SU-DHL-6 (cell line): ENCODE measurements at regions not wholly inside any gene's neighbourhood (a gene's known extent, or its start where the extent isn't known, plus 50 kb on each side); places are given as distances from the start of the nearest gene placed in this dataset.

Source experiments
- H2AFZ ChIP-seq: fragments of 200-600 bp; sonication (generic); 2 replicates; pipeline ENCODE4 v1.6.1; 2014; ENCODE audit warnings: low read depth, mild to moderate bottlenecking, moderate library complexity, mixed read lengths, antibody characterized with exemption, low read length; ENCODE audit not compliant: severe bottlenecking
- H3F3A ChIP-seq: fragments of 200-600 bp; shearing (Covaris generic); 2 replicates; pipeline ENCODE4 v1.6.0; 2016; ENCODE audit warnings: antibody characterized with exemption, mild to moderate bottlenecking; ENCODE audit not compliant: insufficient read depth
- H3K27ac ChIP-seq: fragments of 200-600 bp; sonication (generic); 2 replicates; pipeline ENCODE4 v1.5.1; 2016; ENCODE audit warnings: low read depth, mild to moderate bottlenecking, low read length, moderate library complexity, mixed read lengths
- H3K27me3 ChIP-seq: fragments of 200-600 bp; sonication (generic), shearing (Covaris generic); 2 replicates; pipeline ENCODE4 v1.6.0; 2014; ENCODE audit warnings: mild to moderate bottlenecking, low read length
- H3K36me3 ChIP-seq: fragments of 200-600 bp; sonication (generic); 2 replicates; pipeline ENCODE4 v1.6.1; 2014; ENCODE audit warnings: mild to moderate bottlenecking, low read length, mixed read lengths
- H3K4me2 ChIP-seq: fragments of 300-600, 200-600 bp; shearing (Covaris generic), sonication (generic); 2 replicates; pipeline ENCODE4 v1.6.0; 2014; ENCODE audit warnings: low read length, low read depth, mild to moderate bottlenecking; ENCODE audit not compliant: poor library complexity, severe bottlenecking
- H3K4me3 ChIP-seq: fragments of 200-600 bp; sonication (generic); 2 replicates; pipeline ENCODE4 v1.5.1; 2014; ENCODE audit warnings: antibody characterized with exemption, low read length, mild to moderate bottlenecking, mixed read lengths; ENCODE audit not compliant: insufficient read depth, poor library complexity, severe bottlenecking
- H3K79me2 ChIP-seq: fragments of 200-600 bp; sonication (generic); 2 replicates; pipeline ENCODE4 v1.6.1; 2014; ENCODE audit warnings: mild to moderate bottlenecking, low read length, moderate library complexity; ENCODE audit not compliant: insufficient read depth
- H3K9ac ChIP-seq: fragments of 200-600 bp; sonication (generic); 2 replicates; pipeline ENCODE4 v1.7.0; 2014; ENCODE audit warnings: mild to moderate bottlenecking, low read length
- H3K9me2 ChIP-seq: fragments of 200-600 bp; sonication (generic); replicated peaks from 2 replicates; pipeline ENCODE4 v1.6.1; 2014; ENCODE audit warnings: low read length; ENCODE audit not compliant: insufficient read depth
- H3K9me3 ChIP-seq: fragments of 200-600 bp; sonication (generic); 2 replicates; pipeline ENCODE4 v1.6.1; 2014; ENCODE audit warnings: low read length, mixed read lengths; ENCODE audit not compliant: insufficient read depth
- H4K20me1 ChIP-seq: fragments of 200-600 bp; sonication (generic); 2 replicates; pipeline ENCODE4 v1.6.1; 2014; ENCODE audit warnings: low read depth, mild to moderate bottlenecking, antibody characterized with exemption, low read length, moderate library complexity, mixed read lengths
- CTCF ChIP-seq: fragments of 200-600 bp; sonication (generic); IDR thresholded peaks from one replicate; pipeline ENCODE4 v1.5.1; 2017; ENCODE audit warnings: antibody characterized with exemption, mild to moderate bottlenecking, low read length, moderate library complexity; ENCODE audit not compliant: insufficient read depth, poor library complexity, severe bottlenecking
- EZH2phosphoT487 ChIP-seq: fragments of 200-600 bp; sonication (generic), shearing (Covaris generic); conservative IDR thresholded peaks from 2 replicates; pipeline ENCODE4 v1.6.1; 2018; ENCODE audit warnings: mild to moderate bottlenecking, antibody characterized with exemption, low read length, moderate library complexity, mixed read lengths

DNA sequence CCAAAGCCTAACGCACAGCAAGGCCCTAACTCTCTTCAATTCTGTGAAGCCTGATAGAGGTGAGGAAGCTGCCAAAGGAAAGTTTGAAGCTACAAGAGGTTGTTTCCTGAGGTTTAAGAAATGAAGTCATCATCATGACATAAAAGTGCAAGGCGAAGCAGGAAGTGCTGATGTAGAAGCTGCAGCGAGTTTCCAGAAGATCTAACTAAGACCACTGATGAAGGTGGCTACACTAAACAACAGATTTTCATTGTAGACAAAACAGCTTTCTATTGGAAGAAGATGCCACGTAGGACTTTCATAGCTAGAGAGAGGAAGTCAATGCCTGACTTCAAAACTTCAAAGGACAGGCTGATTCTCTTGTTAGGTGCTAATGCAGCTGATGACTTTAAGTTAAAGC, 385.6 kb upstream of the OR4E1 start:
- no peaks in the 10 kb centered on the region for H3K9me2 ChIP-seq
- TF ChIP-seq CTCF (no peak), EZH2phosphoT487 (no peak)
- no peaks in the 10 kb centered on the region for H3K27me3 ChIP-seq
- no peaks in the 10 kb centered on the region for H3K79me2 ChIP-seq
- no peaks in the 10 kb centered on the region for H3F3A ChIP-seq
- H3K36me3 ChIP-seq = no peaks in the 10 kb centered on the region
- no peak overlapping the region for H2AFZ ChIP-seq
- H4K20me1 ChIP-seq = no peaks in the 10 kb centered on the region
- H3K9ac ChIP-seq = no peak overlapping the region
- H3K9me3 ChIP-seq = no peaks in the 10 kb centered on the region
- H3K4me3 ChIP-seq = no peak overlapping the region
- no peak overlapping the region for H3K4me2 ChIP-seq
- H3K27ac ChIP-seq = no peak overlapping the region

GRCh38 chr14:22052795-22053194, 379.2 kb upstream of the OR4E1 start:
- no peak overlapping the region for H3K4me3 ChIP-seq
- no peaks in the 10 kb centered on the region for H3F3A ChIP-seq
- no peak for TF ChIP-seq EZH2phosphoT487
- H3K36me3 ChIP-seq = no peaks in the 10 kb centered on the region
- no peak overlapping the region for H3K4me2 ChIP-seq
- H3K27me3 ChIP-seq = no peaks in the 10 kb centered on the region
- H3K27ac ChIP-seq = no peak overlapping the region
- H3K9ac ChIP-seq = no peak overlapping the region
- H4K20me1 ChIP-seq = no peaks in the 10 kb centered on the region
- no peaks in the 10 kb centered on the region for H3K79me2 ChIP-seq
- H3K9me2 ChIP-seq = no peaks in the 10 kb centered on the region
- H2AFZ ChIP-seq = no peak overlapping the region
- H3K9me3 ChIP-seq = no peaks in the 10 kb centered on the region

GRCh38 chr14:22047115-22047514, 373.5 kb upstream of the OR4E1 start:
- no peak overlapping the region for H3K4me3 ChIP-seq
- no peak overlapping the region for H3K4me2 ChIP-seq
- H3K27me3 ChIP-seq = no peaks in the 10 kb centered on the region
- H3K9ac ChIP-seq = no peak overlapping the region
- H3K9me3 ChIP-seq = no peaks in the 10 kb centered on the region
- no peak overlapping the region for H2AFZ ChIP-seq
- no peak overlapping the region for H3K27ac ChIP-seq
- no peaks in the 10 kb centered on the region for H3K36me3 ChIP-seq
- no peaks in the 10 kb centered on the region for H3F3A ChIP-seq
- no peaks in the 10 kb centered on the region for H3K79me2 ChIP-seq
- TF ChIP-seq EZH2phosphoT487 = no peak
- TF ChIP-seq CTCF = no peak
- H4K20me1 ChIP-seq = no peaks in the 10 kb centered on the region
- no peaks in the 10 kb centered on the region for H3K9me2 ChIP-seq

GRCh38 chr14:22046063-22046462, 372.4 kb upstream of the OR4E1 start:
- Histone ChIP-seq H3K27ac (no peak overlapping the region), H3K27me3 (no peaks in the 10 kb centered on the region), H4K20me1 (no peaks in the 10 kb centered on the region), H3K9me2 (no peaks in the 10 kb centered on the region), H3K9me3 (no peaks in the 10 kb centered on the region), H3K36me3 (no peaks in the 10 kb centered on the region), H3K79me2 (no peaks in the 10 kb centered on the region), H3K4me3 (no peak overlapping the region), H2AFZ (no peak overlapping the region), H3F3A (no peaks in the 10 kb centered on the region), H3K4me2 (no peak overlapping the region), H3K9ac (no peak overlapping the region)
- TF ChIP-seq EZH2phosphoT487 (no peak), CTCF (no peak)
